Hippocampal formation (tissue), 2 donors: ENCODE measurements at regions not wholly inside any gene's neighbourhood (a gene's known extent, or its start where the extent isn't known, plus 50 kb on each side); places are given as distances from the start of the nearest gene placed in this dataset.

Experiments used
- DNase-seq, 2 donors: peaks; one replicate each; lab custom pipeline; 2025; lab: John Stamatoyannopoulos, UW

- DNase-seq = no peak
Observed at GRCh38 chr5:62985749-62986148, 407.1 kb downstream of the LRRC70 start.

GRCh38 chr5:62982348-62982747 lies 403.7 kb downstream of the LRRC70 start:
- no peak for DNase-seq

- no peak for DNase-seq
Observed at GRCh38 chr5:62980884-62981283, 402.3 kb downstream of the LRRC70 start.

- no peak for DNase-seq
Observed at GRCh38 chr5:62979472-62979871, 400.9 kb downstream of the LRRC70 start.

GRCh38 chr5:62977661-62978060 lies 399.0 kb downstream of the LRRC70 start:
- no peak for DNase-seq

GRCh38 chr5:62974623-62975022 lies 396.0 kb downstream of the LRRC70 start:
- no peak for DNase-seq

GRCh38 chr5:62969409-62970120 lies 390.9 kb downstream of the LRRC70 start:
- DNase-seq = no peak

- DNase-seq = no peak
Observed at GRCh38 chr5:62964428-62964827, 385.8 kb downstream of the LRRC70 start.

GRCh38 chr5:62960781-62961180 lies 382.2 kb downstream of the LRRC70 start:
- no peak for DNase-seq

- no peak for DNase-seq
Observed at GRCh38 chr5:62956597-62956996, 378.0 kb downstream of the LRRC70 start.

GRCh38 chr5:62954578-62954977 lies 376.0 kb downstream of the LRRC70 start:
- DNase-seq = no peak

GRCh38 chr5:62948301-62948700 lies 369.7 kb downstream of the LRRC70 start:
- DNase-seq = no peak

- no peak for DNase-seq
Observed at GRCh38 chr5:62942384-62942783, 363.8 kb downstream of the LRRC70 start.

- DNase-seq = no peak
Observed at GRCh38 chr5:62938927-62939326, 360.3 kb downstream of the LRRC70 start.

GRCh38 chr5:62937661-62938558 lies 359.3 kb downstream of the LRRC70 start:
- no peak for DNase-seq

GRCh38 chr5:62935660-62936059 lies 357.0 kb downstream of the LRRC70 start:
- no peak for DNase-seq

GRCh38 chr5:62934319-62934718 lies 355.7 kb downstream of the LRRC70 start:
- DNase-seq = no peak

- no peak for DNase-seq
Observed at GRCh38 chr5:62933261-62933660, 354.6 kb downstream of the LRRC70 start.

GRCh38 chr5:62931153-62931950 lies 352.7 kb downstream of the LRRC70 start:
- no peak for DNase-seq

GRCh38 chr5:62922191-62922590 lies 343.6 kb downstream of the LRRC70 start:
- DNase-seq = no peak

GRCh38 chr5:62920856-62921255 lies 342.2 kb downstream of the LRRC70 start:
- DNase-seq = no peak

GRCh38 chr5:62909326-62909725 lies 330.7 kb downstream of the LRRC70 start:
- no peak for DNase-seq
